ENCODE measurements at regions not wholly inside any gene's neighbourhood (a gene's known extent, or its start where the extent isn't known, plus 50 kb on each side); places are given as distances from the start of the nearest gene placed in this dataset.
A peak's percentile ranks its signal among the peaks of the same experiment; 100 is the strongest.

- POLR2A ChIA-PET (ENCODE audit: unreplicated experiment), result interaction anchor here (0.8 kb wide), 1 partner anchor 66 kb away, joined by 6 read pairs; no protein-coding TSS in a partner anchor
- Histone ChIP-seq H3K9me2 (ENCODE audit: insufficient read depth) (no peaks in the 10 kb centered on the region), H3K4me1 (replicated peaks; ENCODE audit: insufficient read depth) (peaks cover 54% of the 10 kb centered on the region), H3K9me3 (ENCODE audit: insufficient read depth, low read depth) (peaks cover 27% of the 10 kb centered on the region), H3F3A (ENCODE audit: insufficient read depth, low read depth) (peaks cover 33% of the 10 kb centered on the region), H3K36me3 (ENCODE audit: low read depth) (no peaks in the 10 kb centered on the region; the same call in 1 of the 2 replicates), H4K20me1 (ENCODE audit: insufficient read depth) (no peaks in the 10 kb centered on the region), H3K27ac (peak overlapping the region; percentile 100), H2AFZ (no peak overlapping the region), H3K4me3 (no peak overlapping the region), H3K27me3 (ENCODE audit: insufficient read depth, low read depth) (no peaks in the 10 kb centered on the region), H3K4me2 (peak overlapping the region; percentile 23), H3K79me2 (ENCODE audit: low read depth) (no peaks in the 10 kb centered on the region)
- CTCF ChIA-PET, result interaction anchor here (0.6 kb wide), 1 partner anchor 94 kb away, joined by 3 read pairs; no protein-coding TSS in a partner anchor
- no peak for DNase-seq
- intact Hi-C loops (cut with micrococcal nuclease; ENCODE audit: unreplicated experiment), result loop anchor here (5.0 kb wide), 1 partner anchor 234 kb away; no protein-coding TSS in a partner anchor
- TF ChIP-seq, protein P1, sequence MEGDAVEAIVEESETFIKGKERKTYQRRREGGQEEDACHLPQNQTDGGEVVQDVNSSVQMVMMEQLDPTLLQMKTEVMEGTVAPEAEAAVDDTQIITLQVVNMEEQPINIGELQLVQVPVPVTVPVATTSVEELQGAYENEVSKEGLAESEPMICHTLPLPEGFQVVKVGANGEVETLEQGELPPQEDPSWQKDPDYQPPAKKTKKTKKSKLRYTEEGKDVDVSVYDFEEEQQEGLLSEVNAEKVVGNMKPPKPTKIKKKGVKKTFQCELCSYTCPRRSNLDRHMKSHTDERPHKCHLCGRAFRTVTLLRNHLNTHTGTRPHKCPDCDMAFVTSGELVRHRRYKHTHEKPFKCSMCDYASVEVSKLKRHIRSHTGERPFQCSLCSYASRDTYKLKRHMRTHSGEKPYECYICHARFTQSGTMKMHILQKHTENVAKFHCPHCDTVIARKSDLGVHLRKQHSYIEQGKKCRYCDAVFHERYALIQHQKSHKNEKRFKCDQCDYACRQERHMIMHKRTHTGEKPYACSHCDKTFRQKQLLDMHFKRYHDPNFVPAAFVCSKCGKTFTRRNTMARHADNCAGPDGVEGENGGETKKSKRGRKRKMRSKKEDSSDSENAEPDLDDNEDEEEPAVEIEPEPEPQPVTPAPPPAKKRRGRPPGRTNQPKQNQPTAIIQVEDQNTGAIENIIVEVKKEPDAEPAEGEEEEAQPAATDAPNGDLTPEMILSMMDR (conservative IDR thresholded peaks at IDR 0.05), result no peak
- no peak for TF ChIP-seq EZH2 (IDR thresholded peaks at IDR 0.05; ENCODE audit: low read depth)
- BruUV-seq (replicated peaks), result TSS peak; percentile 39
These were observed 264.0 kb upstream of the BOD1L1 start for GRCh38 chr4:13891544-13891939.

DNA sequence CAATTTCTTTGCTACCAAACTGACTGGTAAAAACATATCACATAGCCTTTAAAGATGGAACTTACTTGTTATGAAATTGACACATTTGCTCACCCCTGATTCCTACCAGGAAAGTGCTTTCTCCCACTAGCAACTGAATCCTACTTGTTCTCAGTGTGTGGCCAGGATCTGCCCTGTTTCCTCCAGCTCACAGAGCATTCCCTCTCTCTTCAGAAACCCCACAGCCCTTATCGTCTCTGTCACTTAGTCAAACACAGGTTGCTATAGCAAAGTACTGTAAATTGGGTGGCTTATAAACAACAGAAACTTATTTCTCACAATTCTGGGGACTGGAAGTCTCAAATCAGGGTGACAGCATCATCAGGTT, 265.2 kb upstream of the BOD1L1 start:
- H3K27ac ChIP-seq, result peak overlapping the region; percentile 100
- intact Hi-C loops (cut with micrococcal nuclease; ENCODE audit: unreplicated experiment), result loop anchor here (1.0 to 5.0 kb wide), 5 partner anchors 14 to 264 kb away; no protein-coding TSS in a partner anchor
- TF ChIP-seq EZH2 (IDR thresholded peaks at IDR 0.05; ENCODE audit: low read depth), result no peak
- TF ChIP-seq, protein P1 (conservative IDR thresholded peaks at IDR 0.05), result no peak
- peaks cover 50% of the 10 kb centered on the region for H3K4me1 ChIP-seq (replicated peaks; ENCODE audit: insufficient read depth)
- H3K9me2 ChIP-seq (ENCODE audit: insufficient read depth), result no peaks in the 10 kb centered on the region
- no peaks in the 10 kb centered on the region; the same call in 1 of the 2 replicates for H3K36me3 ChIP-seq (ENCODE audit: low read depth)
- no peaks in the 10 kb centered on the region for H4K20me1 ChIP-seq (ENCODE audit: insufficient read depth)
- POLR2A ChIA-PET (ENCODE audit: unreplicated experiment), result no interaction called here
- peak overlapping the region; percentile 41; the same call in 1 of the 2 replicates for H3K4me3 ChIP-seq
- peak overlapping the region; percentile 67; the same call in 1 of the 2 replicates for H2AFZ ChIP-seq
- no TSS peak for BruUV-seq (replicated peaks)
- H3K27me3 ChIP-seq (ENCODE audit: insufficient read depth, low read depth), result no peaks in the 10 kb centered on the region
- CTCF ChIA-PET, result no interaction called here
- H3K79me2 ChIP-seq (ENCODE audit: low read depth), result no peaks in the 10 kb centered on the region
- peak overlapping the region; percentile 82 for H3K4me2 ChIP-seq
- peak; percentile 16 to 66 for DNase-seq
- H3F3A ChIP-seq (ENCODE audit: insufficient read depth, low read depth), result peaks cover 33% of the 10 kb centered on the region
- peaks cover 17% of the 10 kb centered on the region; the same call in 1 of the 2 replicates for H3K9me3 ChIP-seq (ENCODE audit: insufficient read depth, low read depth)

- Histone ChIP-seq H3K4me1 (replicated peaks; ENCODE audit: insufficient read depth) (peaks cover 47% of the 10 kb centered on the region), H3K79me2 (ENCODE audit: low read depth) (no peaks in the 10 kb centered on the region), H2AFZ (peak overlapping the region; percentile 67; the same call in 1 of the 2 replicates), H3F3A (ENCODE audit: insufficient read depth, low read depth) (peaks cover 33% of the 10 kb centered on the region), H3K9me2 (ENCODE audit: insufficient read depth) (no peaks in the 10 kb centered on the region), H3K9me3 (ENCODE audit: insufficient read depth, low read depth) (peaks cover 17% of the 10 kb centered on the region; the same call in 1 of the 2 replicates), H3K36me3 (ENCODE audit: low read depth) (no peaks in the 10 kb centered on the region; the same call in 1 of the 2 replicates), H3K27me3 (ENCODE audit: insufficient read depth, low read depth) (no peaks in the 10 kb centered on the region), H4K20me1 (ENCODE audit: insufficient read depth) (no peaks in the 10 kb centered on the region), H3K27ac (peak overlapping the region; percentile 100), H3K4me3 (peak overlapping the region; percentile 41; the same call in 1 of the 2 replicates), H3K4me2 (peak overlapping the region; percentile 82)
- intact Hi-C loops (cut with micrococcal nuclease; ENCODE audit: unreplicated experiment), result loop anchor here (2.0 to 5.0 kb wide), 2 partner anchors 14 to 236 kb away; no protein-coding TSS in a partner anchor
- no peak for TF ChIP-seq EZH2 (IDR thresholded peaks at IDR 0.05; ENCODE audit: low read depth)
- TF ChIP-seq, protein P1 (conservative IDR thresholded peaks at IDR 0.05), result no peak
- no TSS peak for BruUV-seq (replicated peaks)
- CTCF ChIA-PET, result no interaction called here
- no peak for DNase-seq
- POLR2A ChIA-PET (ENCODE audit: unreplicated experiment), result no interaction called here
These were observed 265.7 kb upstream of the BOD1L1 start for GRCh38 chr4:13893211-13893610.
